NCI-H524 (cell line): ENCODE measurements at regions not wholly inside any gene's neighbourhood (a gene's known extent, or its start where the extent isn't known, plus 50 kb on each side); places are given as distances from the start of the nearest gene placed in this dataset.
"Not testable (repeated sequence)": the region's sequence is repeated elsewhere in the genome, so short reads cannot be mapped to it uniquely, and the experiment has no call there.

Experiments used
- DNase-seq, 2 experiments: peaks; one replicate each; lab custom pipeline; 2025; lab: John Stamatoyannopoulos, UW

- no peak for DNase-seq
Measured at GRCh38 chr18:76018210-76018609, 476.8 kb downstream of the ZNF516 start.

GRCh38 chr18:76013057-76013456 lies 482.0 kb downstream of the ZNF516 start:
- DNase-seq: no peak

- peak in 1 of 2 experiments; percentile 38 for DNase-seq
Measured at GRCh38 chr18:76005632-76006208, 489.3 kb downstream of the ZNF516 start.

GRCh38 chr18:75987913-75988312 lies 507.1 kb downstream of the ZNF516 start:
- not testable (repeated sequence) for DNase-seq

GRCh38 chr18:75984853-75985252 lies 510.2 kb downstream of the ZNF516 start:
- no peak for DNase-seq

GRCh38 chr18:75981102-75981501 lies 513.9 kb downstream of the ZNF516 start:
- DNase-seq: no peak

GRCh38 chr18:75977081-75977480 lies 518.0 kb downstream of the ZNF516 start:
- DNase-seq: no peak

- DNase-seq: no peak
Measured at GRCh38 chr18:75970212-75970611, 524.8 kb downstream of the ZNF516 start.

- DNase-seq: no peak
Measured at GRCh38 chr18:75966431-75966830, 528.6 kb downstream of the ZNF516 start.

- no peak for DNase-seq
Measured at GRCh38 chr18:75962036-75962572, 532.9 kb downstream of the ZNF516 start.

GRCh38 chr18:75960356-75960755 lies 532.9 kb upstream of the SMIM21 start:
- DNase-seq: not testable (repeated sequence)

GRCh38 chr18:75959150-75959549 lies 531.6 kb upstream of the SMIM21 start:
- DNase-seq: no peak

GRCh38 chr18:75958683-75959082 lies 531.2 kb upstream of the SMIM21 start:
- no peak for DNase-seq

GRCh38 chr18:75945265-75945933 lies 517.9 kb upstream of the SMIM21 start:
- no peak for DNase-seq

- DNase-seq: no peak
Measured at GRCh38 chr18:75937306-75937705, 509.8 kb upstream of the SMIM21 start.

GRCh38 chr18:75936862-75937261 lies 509.4 kb upstream of the SMIM21 start:
- DNase-seq: no peak

GRCh38 chr18:75931079-75931478 lies 503.6 kb upstream of the SMIM21 start:
- DNase-seq: no peak

GRCh38 chr18:75928706-75929105 lies 501.2 kb upstream of the SMIM21 start:
- no peak for DNase-seq

GRCh38 chr18:75927791-75928190 lies 500.3 kb upstream of the SMIM21 start:
- DNase-seq: no peak

- DNase-seq: no peak
Measured at GRCh38 chr18:75926811-75927210, 499.3 kb upstream of the SMIM21 start.

GRCh38 chr18:75923169-75923568 lies 495.7 kb upstream of the SMIM21 start:
- DNase-seq: no peak

GRCh38 chr18:75916624-75916982 lies 489.1 kb upstream of the SMIM21 start:
- DNase-seq: no peak

- peak; percentile 49 to 79 for DNase-seq
Measured at GRCh38 chr18:75915941-75916623, 488.6 kb upstream of the SMIM21 start.
